K562 (cell line): ENCODE measurements at regions not wholly inside any gene's neighbourhood (a gene's known extent, or its start where the extent isn't known, plus 50 kb on each side); places are given as distances from the start of the nearest gene placed in this dataset.

Experiments used
- CEBPB ChIP-seq: fragments of 450-650 bp; IDR thresholded peaks from 2 replicates; pipeline ENCODE4 v1.6.1; 2016; ENCODE audit warnings: missing genetic modification characterization, missing compliant biosample characterization
- CHCHD3 ChIP-seq: fragments of 250-450 bp; sonication (Bioruptor Pico); IDR thresholded peaks from 2 replicates; pipeline ENCODE4 v2.1.2; 2022; ENCODE audit warnings: mild to moderate bottlenecking
- ILK ChIP-seq: fragments of 450-650 bp; IDR thresholded peaks from 2 replicates; pipeline ENCODE4 v1.6.1; 2016; ENCODE audit warnings: missing genetic modification characterization, low read depth, mild to moderate bottlenecking, missing compliant biosample characterization, moderate library complexity, borderline replicate concordance
- NR3C1 ChIP-seq: sonication (generic); formaldehyde crosslinking; IDR thresholded peaks from 2 replicates; pipeline ENCODE4 v1.8.1; 2022; ENCODE audit warnings: missing genetic modification reagents
- TAF15 ChIP-seq: fragments of 200-400 bp; formaldehyde crosslinking; IDR thresholded peaks from 2 replicates; pipeline ENCODE4 v1.6.1; 2017; ENCODE audit warnings: mild to moderate bottlenecking, low read depth, low read length, moderate library complexity
- TBP ChIP-seq: optimal IDR thresholded peaks from 2 replicates; pipeline ENCODE3; 2011; ENCODE audit warnings: low read depth, low read length, improper control_type of control experiment
- ZNF586 ChIP-seq: fragments of 450-650 bp; formaldehyde crosslinking; conservative IDR thresholded peaks from 2 replicates; pipeline ENCODE4 v1.4.0; 2020; ENCODE audit warnings: mild to moderate bottlenecking, moderate library complexity
- ZNF707 ChIP-seq: fragments of 250-450 bp; sonication (Bioruptor Pico); conservative IDR thresholded peaks from 2 replicates; pipeline ENCODE4 v1.8.0; 2022; ENCODE audit warnings: inconsistent platforms, mild to moderate bottlenecking, moderate library complexity
- TF ChIP-seq, protein P1 (sequence below): sonication (generic); formaldehyde crosslinking; IDR thresholded peaks from 2 replicates; pipeline ENCODE4 v1.8.0; 2022; ENCODE audit warnings: missing genetic modification reagents, mild to moderate bottlenecking, borderline replicate concordance
- TF ChIP-seq, protein P2 (sequence below): fragments of 450-650 bp; IDR thresholded peaks from 2 replicates; pipeline ENCODE4 v1.6.1; 2017; ENCODE audit warnings: antibody characterized with exemption, mild to moderate bottlenecking
- TF ChIP-seq, protein P3 (sequence below): fragments of 450-650 bp; formaldehyde crosslinking; IDR thresholded peaks from 2 replicates; pipeline ENCODE4 v1.4.0; 2020; ENCODE audit warnings: mild to moderate bottlenecking, moderate library complexity
- TF ChIP-seq, protein P4 (sequence below): fragments of 250-450 bp; sonication (Bioruptor Pico); IDR thresholded peaks from 2 replicates; pipeline ENCODE4 v1.5.0; 2021; ENCODE audit warnings: mild to moderate bottlenecking, moderate library complexity
- TF ChIP-seq, protein P5 (sequence below): IDR thresholded peaks from 3 replicates; pipeline ENCODE4 v1.6.1; 2011; ENCODE audit warnings: borderline replicate concordance, mild to moderate bottlenecking, moderate library complexity; ENCODE audit not compliant: insufficient read length; ENCODE audit errors: extremely low read depth

DNA sequence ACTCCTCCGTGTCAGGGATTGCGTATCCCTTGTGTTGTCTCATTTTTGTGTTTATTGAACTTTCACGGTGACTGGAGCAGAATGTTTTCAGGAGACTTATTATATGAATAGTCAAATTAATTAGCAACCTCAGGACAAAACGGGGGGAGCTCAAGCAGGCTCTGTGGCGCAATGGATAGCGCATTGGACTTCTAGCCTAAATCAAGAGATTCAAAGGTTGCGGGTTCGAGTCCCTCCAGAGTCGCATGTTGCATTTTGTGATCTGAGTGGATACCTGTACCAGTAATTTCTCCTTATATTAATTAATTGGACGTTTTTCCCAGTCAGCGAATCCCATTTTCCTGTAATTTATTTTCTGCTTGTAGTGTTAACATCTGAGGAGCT lies 89.1 kb upstream of the ZNF184 start (continued):
- TF ChIP-seq, protein P1, sequence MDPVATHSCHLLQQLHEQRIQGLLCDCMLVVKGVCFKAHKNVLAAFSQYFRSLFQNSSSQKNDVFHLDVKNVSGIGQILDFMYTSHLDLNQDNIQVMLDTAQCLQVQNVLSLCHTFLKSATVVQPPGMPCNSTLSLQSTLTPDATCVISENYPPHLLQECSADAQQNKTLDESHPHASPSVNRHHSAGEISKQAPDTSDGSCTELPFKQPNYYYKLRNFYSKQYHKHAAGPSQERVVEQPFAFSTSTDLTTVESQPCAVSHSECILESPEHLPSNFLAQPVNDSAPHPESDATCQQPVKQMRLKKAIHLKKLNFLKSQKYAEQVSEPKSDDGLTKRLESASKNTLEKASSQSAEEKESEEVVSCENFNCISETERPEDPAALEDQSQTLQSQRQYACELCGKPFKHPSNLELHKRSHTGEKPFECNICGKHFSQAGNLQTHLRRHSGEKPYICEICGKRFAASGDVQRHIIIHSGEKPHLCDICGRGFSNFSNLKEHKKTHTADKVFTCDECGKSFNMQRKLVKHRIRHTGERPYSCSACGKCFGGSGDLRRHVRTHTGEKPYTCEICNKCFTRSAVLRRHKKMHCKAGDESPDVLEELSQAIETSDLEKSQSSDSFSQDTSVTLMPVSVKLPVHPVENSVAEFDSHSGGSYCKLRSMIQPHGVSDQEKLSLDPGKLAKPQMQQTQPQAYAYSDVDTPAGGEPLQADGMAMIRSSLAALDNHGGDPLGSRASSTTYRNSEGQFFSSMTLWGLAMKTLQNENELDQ, result no peak
- TF ChIP-seq ILK (no peak), TAF15 (no peak), ZNF707 (CRISPR knock-in tag) (no peak), TBP (peak; percentile 98), CEBPB (tag) (peak; percentile 47), CHCHD3 (CRISPR knock-in tag) (no peak), NR3C1 (CRISPR knock-in tag) (no peak), ZNF586 (CRISPR knock-in tag) (no peak)
- TF ChIP-seq, protein P2, sequence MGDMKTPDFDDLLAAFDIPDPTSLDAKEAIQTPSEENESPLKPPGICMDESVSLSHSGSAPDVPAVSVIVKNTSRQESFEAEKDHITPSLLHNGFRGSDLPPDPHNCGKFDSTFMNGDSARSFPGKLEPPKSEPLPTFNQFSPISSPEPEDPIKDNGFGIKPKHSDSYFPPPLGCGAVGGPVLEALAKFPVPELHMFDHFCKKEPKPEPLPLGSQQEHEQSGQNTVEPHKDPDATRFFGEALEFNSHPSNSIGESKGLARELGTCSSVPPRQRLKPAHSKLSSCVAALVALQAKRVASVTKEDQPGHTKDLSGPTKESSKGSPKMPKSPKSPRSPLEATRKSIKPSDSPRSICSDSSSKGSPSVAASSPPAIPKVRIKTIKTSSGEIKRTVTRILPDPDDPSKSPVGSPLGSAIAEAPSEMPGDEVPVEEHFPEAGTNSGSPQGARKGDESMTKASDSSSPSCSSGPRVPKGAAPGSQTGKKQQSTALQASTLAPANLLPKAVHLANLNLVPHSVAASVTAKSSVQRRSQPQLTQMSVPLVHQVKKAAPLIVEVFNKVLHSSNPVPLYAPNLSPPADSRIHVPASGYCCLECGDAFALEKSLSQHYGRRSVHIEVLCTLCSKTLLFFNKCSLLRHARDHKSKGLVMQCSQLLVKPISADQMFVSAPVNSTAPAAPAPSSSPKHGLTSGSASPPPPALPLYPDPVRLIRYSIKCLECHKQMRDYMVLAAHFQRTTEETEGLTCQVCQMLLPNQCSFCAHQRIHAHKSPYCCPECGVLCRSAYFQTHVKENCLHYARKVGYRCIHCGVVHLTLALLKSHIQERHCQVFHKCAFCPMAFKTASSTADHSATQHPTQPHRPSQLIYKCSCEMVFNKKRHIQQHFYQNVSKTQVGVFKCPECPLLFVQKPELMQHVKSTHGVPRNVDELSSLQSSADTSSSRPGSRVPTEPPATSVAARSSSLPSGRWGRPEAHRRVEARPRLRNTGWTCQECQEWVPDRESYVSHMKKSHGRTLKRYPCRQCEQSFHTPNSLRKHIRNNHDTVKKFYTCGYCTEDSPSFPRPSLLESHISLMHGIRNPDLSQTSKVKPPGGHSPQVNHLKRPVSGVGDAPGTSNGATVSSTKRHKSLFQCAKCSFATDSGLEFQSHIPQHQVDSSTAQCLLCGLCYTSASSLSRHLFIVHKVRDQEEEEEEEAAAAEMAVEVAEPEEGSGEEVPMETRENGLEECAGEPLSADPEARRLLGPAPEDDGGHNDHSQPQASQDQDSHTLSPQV, result no peak
- TF ChIP-seq, protein P3, sequence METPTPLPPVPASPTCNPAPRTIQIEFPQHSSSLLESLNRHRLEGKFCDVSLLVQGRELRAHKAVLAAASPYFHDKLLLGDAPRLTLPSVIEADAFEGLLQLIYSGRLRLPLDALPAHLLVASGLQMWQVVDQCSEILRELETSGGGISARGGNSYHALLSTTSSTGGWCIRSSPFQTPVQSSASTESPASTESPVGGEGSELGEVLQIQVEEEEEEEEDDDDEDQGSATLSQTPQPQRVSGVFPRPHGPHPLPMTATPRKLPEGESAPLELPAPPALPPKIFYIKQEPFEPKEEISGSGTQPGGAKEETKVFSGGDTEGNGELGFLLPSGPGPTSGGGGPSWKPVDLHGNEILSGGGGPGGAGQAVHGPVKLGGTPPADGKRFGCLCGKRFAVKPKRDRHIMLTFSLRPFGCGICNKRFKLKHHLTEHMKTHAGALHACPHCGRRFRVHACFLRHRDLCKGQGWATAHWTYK (CRISPR knock-in tag), result no peak
- TF ChIP-seq, protein P4, sequence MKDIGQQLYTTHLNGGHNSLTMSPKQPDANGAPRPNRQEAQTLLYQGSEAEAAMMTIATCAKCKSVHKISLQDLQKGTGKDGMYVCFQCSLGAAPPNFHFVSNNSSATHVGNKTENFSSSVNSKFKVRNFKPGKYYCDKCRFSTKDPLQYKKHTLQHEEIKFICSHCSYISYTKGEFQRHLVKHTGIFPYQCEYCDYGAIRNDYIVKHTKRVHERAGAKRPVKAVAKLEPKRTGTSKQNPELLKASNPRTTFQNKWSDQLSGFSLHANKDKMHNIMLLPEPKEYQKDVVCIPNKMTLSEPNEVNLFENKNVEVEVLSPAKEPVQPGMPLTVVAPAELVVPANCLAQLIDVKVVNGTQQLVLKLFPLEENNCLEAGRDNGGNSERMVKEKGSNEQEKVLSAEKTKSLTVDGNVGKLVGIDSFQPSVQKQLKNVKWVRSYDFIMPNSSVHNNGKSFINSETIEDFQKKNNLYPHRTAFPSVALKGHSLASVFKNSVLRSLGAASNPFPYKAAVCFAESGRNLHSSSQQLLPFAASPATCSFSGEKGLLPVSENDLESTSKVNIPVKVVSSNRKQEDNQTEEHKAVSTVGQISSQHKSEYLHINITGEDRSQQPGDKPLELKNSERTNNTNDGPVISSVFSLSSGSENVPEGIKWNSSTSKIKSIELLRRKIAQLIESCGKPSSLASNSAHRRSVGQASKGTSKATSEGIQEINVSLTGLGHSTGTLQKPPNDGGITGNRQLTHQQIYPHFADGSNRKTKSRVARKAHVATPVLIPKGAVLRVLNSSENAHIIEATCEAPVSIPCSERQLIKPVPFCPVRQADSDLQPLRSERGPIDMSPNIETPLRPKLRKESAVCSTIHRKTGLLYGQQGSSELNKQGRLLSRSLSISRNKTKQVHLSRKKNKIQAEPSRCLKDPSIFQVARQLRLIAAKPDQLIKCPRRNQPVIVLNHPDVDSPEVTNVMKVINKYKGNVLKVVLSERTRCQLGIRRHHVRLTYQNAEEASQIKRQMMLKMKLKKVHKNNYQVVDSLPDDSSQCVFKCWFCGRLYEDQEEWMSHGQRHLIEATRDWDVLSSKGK (CRISPR knock-in tag), result no peak
- TF ChIP-seq, protein P5, sequence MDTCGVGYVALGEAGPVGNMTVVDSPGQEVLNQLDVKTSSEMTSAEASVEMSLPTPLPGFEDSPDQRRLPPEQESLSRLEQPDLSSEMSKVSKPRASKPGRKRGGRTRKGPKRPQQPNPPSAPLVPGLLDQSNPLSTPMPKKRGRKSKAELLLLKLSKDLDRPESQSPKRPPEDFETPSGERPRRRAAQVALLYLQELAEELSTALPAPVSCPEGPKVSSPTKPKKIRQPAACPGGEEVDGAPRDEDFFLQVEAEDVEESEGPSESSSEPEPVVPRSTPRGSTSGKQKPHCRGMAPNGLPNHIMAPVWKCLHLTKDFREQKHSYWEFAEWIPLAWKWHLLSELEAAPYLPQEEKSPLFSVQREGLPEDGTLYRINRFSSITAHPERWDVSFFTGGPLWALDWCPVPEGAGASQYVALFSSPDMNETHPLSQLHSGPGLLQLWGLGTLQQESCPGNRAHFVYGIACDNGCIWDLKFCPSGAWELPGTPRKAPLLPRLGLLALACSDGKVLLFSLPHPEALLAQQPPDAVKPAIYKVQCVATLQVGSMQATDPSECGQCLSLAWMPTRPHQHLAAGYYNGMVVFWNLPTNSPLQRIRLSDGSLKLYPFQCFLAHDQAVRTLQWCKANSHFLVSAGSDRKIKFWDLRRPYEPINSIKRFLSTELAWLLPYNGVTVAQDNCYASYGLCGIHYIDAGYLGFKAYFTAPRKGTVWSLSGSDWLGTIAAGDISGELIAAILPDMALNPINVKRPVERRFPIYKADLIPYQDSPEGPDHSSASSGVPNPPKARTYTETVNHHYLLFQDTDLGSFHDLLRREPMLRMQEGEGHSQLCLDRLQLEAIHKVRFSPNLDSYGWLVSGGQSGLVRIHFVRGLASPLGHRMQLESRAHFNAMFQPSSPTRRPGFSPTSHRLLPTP, result peak; percentile 81
